ENCODE measurements at regions not wholly inside any gene's neighbourhood (a gene's known extent, or its start where the extent isn't known, plus 50 kb on each side); places are given as distances from the start of the nearest gene placed in this dataset.
"Not testable (repeated sequence)": the region's sequence is repeated elsewhere in the genome, so short reads cannot be mapped to it uniquely, and the experiment has no call there.

GRCh38 chr2:2588777-2589176 lies 257.7 kb upstream of the MYT1L start:
- no peak for DNase-seq (ENCODE audit: low read depth)

GRCh38 chr2:2587354-2587753 lies 256.3 kb upstream of the MYT1L start:
- no peak for DNase-seq (ENCODE audit: low read depth)

GRCh38 chr2:2586931-2587330 lies 255.9 kb upstream of the MYT1L start:
- no peak for DNase-seq (ENCODE audit: low read depth)

- DNase-seq (ENCODE audit: low read depth) = no peak
Observed at GRCh38 chr2:2586068-2586776, 255.1 kb upstream of the MYT1L start.

GRCh38 chr2:2582998-2583545 lies 252.0 kb upstream of the MYT1L start:
- DNase-seq (ENCODE audit: low read depth) = no peak

GRCh38 chr2:2581331-2582159 lies 250.5 kb upstream of the MYT1L start:
- DNase-seq (ENCODE audit: low read depth) = no peak

GRCh38 chr2:2580841-2581240 lies 249.8 kb upstream of the MYT1L start:
- not testable (repeated sequence) for DNase-seq (ENCODE audit: low read depth)

- DNase-seq (ENCODE audit: low read depth) = no peak
Observed at GRCh38 chr2:2580341-2580740, 249.3 kb upstream of the MYT1L start.

GRCh38 chr2:2579814-2580213 lies 248.7 kb upstream of the MYT1L start:
- DNase-seq (ENCODE audit: low read depth) = no peak

- no peak for DNase-seq (ENCODE audit: low read depth)
Observed at GRCh38 chr2:2577407-2577831, 246.3 kb upstream of the MYT1L start.

- no peak for DNase-seq (ENCODE audit: low read depth)
Observed at GRCh38 chr2:2575870-2576386, 244.9 kb upstream of the MYT1L start.

- DNase-seq (ENCODE audit: low read depth) = no peak
Observed at GRCh38 chr2:2575181-2575577, 244.1 kb upstream of the MYT1L start.

- no peak for DNase-seq (ENCODE audit: low read depth)
Observed at GRCh38 chr2:2574401-2575180, 243.5 kb upstream of the MYT1L start.

GRCh38 chr2:2573658-2574293 lies 242.7 kb upstream of the MYT1L start:
- no peak for DNase-seq (ENCODE audit: low read depth)

- no peak for DNase-seq (ENCODE audit: low read depth)
Observed at GRCh38 chr2:2573205-2573604, 242.1 kb upstream of the MYT1L start.

GRCh38 chr2:2572393-2573204 lies 241.5 kb upstream of the MYT1L start:
- DNase-seq (ENCODE audit: low read depth) = no peak

- DNase-seq (ENCODE audit: low read depth) = no peak
Observed at GRCh38 chr2:2571301-2572150, 240.5 kb upstream of the MYT1L start.

- DNase-seq (ENCODE audit: low read depth) = no peak
Observed at GRCh38 chr2:2570871-2571270, 239.8 kb upstream of the MYT1L start.

GRCh38 chr2:2570360-2570759 lies 239.3 kb upstream of the MYT1L start:
- DNase-seq (ENCODE audit: low read depth) = no peak

GRCh38 chr2:2569836-2570235 lies 238.8 kb upstream of the MYT1L start:
- DNase-seq (ENCODE audit: low read depth) = no peak
